ENCODE measurements at regions not wholly inside any gene's neighbourhood (a gene's known extent, or its start where the extent isn't known, plus 50 kb on each side); places are given as distances from the start of the nearest gene placed in this dataset.

- Histone ChIP-seq H3K27ac (no peak overlapping the region), H3K9me3 (ENCODE audit: low read depth) (no peaks in the 10 kb centered on the region), H3K27me3 (no peaks in the 10 kb centered on the region), H3K4me3 (no peak overlapping the region), H3K36me3 (no peaks in the 10 kb centered on the region), H3K4me1 (ENCODE audit: low read depth) (no peaks in the 10 kb centered on the region)
- no peak for DNase-seq (ENCODE audit: low read depth in 1 of 2, low spot score in 1 of 2)
- TF ChIP-seq, protein P1, sequence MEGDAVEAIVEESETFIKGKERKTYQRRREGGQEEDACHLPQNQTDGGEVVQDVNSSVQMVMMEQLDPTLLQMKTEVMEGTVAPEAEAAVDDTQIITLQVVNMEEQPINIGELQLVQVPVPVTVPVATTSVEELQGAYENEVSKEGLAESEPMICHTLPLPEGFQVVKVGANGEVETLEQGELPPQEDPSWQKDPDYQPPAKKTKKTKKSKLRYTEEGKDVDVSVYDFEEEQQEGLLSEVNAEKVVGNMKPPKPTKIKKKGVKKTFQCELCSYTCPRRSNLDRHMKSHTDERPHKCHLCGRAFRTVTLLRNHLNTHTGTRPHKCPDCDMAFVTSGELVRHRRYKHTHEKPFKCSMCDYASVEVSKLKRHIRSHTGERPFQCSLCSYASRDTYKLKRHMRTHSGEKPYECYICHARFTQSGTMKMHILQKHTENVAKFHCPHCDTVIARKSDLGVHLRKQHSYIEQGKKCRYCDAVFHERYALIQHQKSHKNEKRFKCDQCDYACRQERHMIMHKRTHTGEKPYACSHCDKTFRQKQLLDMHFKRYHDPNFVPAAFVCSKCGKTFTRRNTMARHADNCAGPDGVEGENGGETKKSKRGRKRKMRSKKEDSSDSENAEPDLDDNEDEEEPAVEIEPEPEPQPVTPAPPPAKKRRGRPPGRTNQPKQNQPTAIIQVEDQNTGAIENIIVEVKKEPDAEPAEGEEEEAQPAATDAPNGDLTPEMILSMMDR (IDR thresholded peaks at IDR 0.05; ENCODE audit: low read depth, low read length), result no peak
Observed at GRCh38 chr3:182397164-182397563, 396.1 kb upstream of the ATP11B start.

GRCh38 chr3:182399978-182400737 lies 393.1 kb upstream of the ATP11B start:
- Histone ChIP-seq H3K9me3 (ENCODE audit: low read depth) (no peaks in the 10 kb centered on the region), H3K36me3 (no peaks in the 10 kb centered on the region), H3K27ac (no peak overlapping the region), H3K27me3 (no peaks in the 10 kb centered on the region), H3K4me3 (no peak overlapping the region), H3K4me1 (ENCODE audit: low read depth) (no peaks in the 10 kb centered on the region)
- DNase-seq (ENCODE audit: low read depth in 1 of 2, low spot score in 1 of 2), result no peak
- TF ChIP-seq, protein P1 (IDR thresholded peaks at IDR 0.05; ENCODE audit: low read depth, low read length), result no peak

GRCh38 chr3:182400838-182401237 lies 392.5 kb upstream of the ATP11B start:
- DNase-seq (ENCODE audit: low read depth in 1 of 2, low spot score in 1 of 2), result no peak
- H3K27ac ChIP-seq, result no peak overlapping the region
- no peaks in the 10 kb centered on the region for H3K36me3 ChIP-seq
- no peaks in the 10 kb centered on the region for H3K27me3 ChIP-seq
- H3K9me3 ChIP-seq (ENCODE audit: low read depth), result no peaks in the 10 kb centered on the region
- no peak overlapping the region for H3K4me3 ChIP-seq
- H3K4me1 ChIP-seq (ENCODE audit: low read depth), result no peaks in the 10 kb centered on the region
- TF ChIP-seq, protein P1 (IDR thresholded peaks at IDR 0.05; ENCODE audit: low read depth, low read length), result no peak

DNA sequence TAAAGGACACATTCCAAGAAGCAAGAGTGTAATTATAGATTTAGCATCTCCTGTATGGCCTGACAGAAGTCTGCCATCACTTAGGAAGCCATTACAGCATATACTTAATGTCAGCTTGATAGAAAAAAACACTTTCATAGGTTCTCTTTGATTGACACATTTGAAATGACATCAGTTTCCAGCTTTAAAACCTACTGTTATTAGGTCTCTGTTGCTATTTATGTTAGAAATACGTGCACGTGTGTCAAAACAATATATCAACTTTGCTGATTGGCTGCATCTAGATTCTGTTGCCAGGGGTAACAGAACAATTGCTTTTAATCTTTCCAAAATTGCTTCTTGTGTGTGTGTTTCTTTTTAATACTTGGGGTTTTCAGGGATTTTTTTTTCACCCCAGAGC lies 389.3 kb upstream of the ATP11B start:
- no peaks in the 10 kb centered on the region for H3K36me3 ChIP-seq
- no peak for DNase-seq (ENCODE audit: low read depth in 1 of 2, low spot score in 1 of 2)
- H3K27me3 ChIP-seq, result no peaks in the 10 kb centered on the region
- H3K4me1 ChIP-seq (ENCODE audit: low read depth), result no peaks in the 10 kb centered on the region
- TF ChIP-seq, protein P1 (IDR thresholded peaks at IDR 0.05; ENCODE audit: low read depth, low read length), result no peak
- no peaks in the 10 kb centered on the region for H3K9me3 ChIP-seq (ENCODE audit: low read depth)
- H3K4me3 ChIP-seq, result no peak overlapping the region
- no peak overlapping the region for H3K27ac ChIP-seq

DNA sequence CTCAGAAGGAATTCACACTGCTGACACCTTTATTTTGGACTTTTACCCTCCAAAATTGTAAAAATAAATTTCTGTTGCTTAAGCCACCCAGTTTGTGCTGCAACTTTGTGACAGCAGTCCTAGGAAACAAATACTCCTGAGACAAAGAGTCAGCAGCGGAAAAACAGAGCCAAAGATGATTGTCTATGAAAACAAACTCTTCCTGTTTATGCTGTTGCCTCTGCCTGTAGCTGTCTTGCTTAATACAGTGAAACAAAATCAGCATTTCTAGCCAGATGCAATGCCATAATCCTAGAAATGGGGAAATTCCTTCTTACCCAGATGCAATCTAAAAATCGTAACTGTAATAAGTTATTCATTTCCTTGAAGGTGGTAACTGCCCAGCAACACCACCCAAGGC lies 387.5 kb upstream of the ATP11B start:
- TF ChIP-seq, protein P1 (IDR thresholded peaks at IDR 0.05; ENCODE audit: low read depth, low read length), result no peak
- Histone ChIP-seq H3K4me3 (no peak overlapping the region), H3K4me1 (ENCODE audit: low read depth) (no peaks in the 10 kb centered on the region)

More for the DNA sequence above, 387.5 kb upstream of the ATP11B start:
- no peak overlapping the region for H3K27ac ChIP-seq
- H3K9me3 ChIP-seq (ENCODE audit: low read depth), result no peaks in the 10 kb centered on the region
- DNase-seq (ENCODE audit: low read depth in 1 of 2, low spot score in 1 of 2), result no peak
- H3K27me3 ChIP-seq, result no peaks in the 10 kb centered on the region
- no peaks in the 10 kb centered on the region for H3K36me3 ChIP-seq
